GM20000 (cell line): ENCODE measurements at regions not wholly inside any gene's neighbourhood (a gene's known extent, or its start where the extent isn't known, plus 50 kb on each side); places are given as distances from the start of the nearest gene placed in this dataset.
"Not testable (repeated sequence)": the region's sequence is repeated elsewhere in the genome, so short reads cannot be mapped to it uniquely, and the experiment has no call there.

ENCODE experiments used
- DNase-seq: peaks from one replicate; pipeline ENCODE4 v3.0.0; 2012; ENCODE audit warnings: low spot score

- not testable (repeated sequence) for DNase-seq
Observed at GRCh38 chr1:143850637-143851036, 121.1 kb downstream of the FAM72C start.

GRCh38 chr1:143848859-143849258 is 122.9 kb downstream of the FAM72C start:
- DNase-seq: not testable (repeated sequence)

- not testable (repeated sequence) for DNase-seq
Observed at GRCh38 chr1:143845193-143845592, 126.6 kb downstream of the FAM72C start.

- not testable (repeated sequence) for DNase-seq
Observed at GRCh38 chr1:143842058-143842457, 129.7 kb downstream of the FAM72C start.

DNA sequence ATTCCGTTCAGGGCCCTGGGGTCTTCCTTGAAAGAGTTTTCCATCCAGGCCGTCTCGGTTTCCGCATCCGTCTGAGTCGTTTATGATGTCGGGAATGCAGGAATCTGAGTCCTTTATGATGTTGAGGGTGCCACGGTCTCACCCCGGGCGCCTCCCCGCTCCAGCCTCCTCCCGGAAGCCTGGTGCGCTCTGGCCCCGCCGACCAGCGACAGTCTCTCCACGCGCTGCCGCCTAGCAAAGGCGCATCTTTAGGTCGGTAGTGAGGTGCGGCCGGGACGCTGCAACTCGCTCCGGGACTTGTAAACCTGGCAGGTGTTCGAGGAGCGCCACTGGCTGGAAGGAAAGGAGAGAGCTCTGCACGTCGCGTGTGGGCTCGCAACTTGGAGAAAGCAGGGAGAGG is 132.6 kb downstream of the FAM72C start:
- DNase-seq: not testable (repeated sequence)

GRCh38 chr1:143838598-143838929 is 133.2 kb downstream of the FAM72C start:
- not testable (repeated sequence) for DNase-seq

DNA sequence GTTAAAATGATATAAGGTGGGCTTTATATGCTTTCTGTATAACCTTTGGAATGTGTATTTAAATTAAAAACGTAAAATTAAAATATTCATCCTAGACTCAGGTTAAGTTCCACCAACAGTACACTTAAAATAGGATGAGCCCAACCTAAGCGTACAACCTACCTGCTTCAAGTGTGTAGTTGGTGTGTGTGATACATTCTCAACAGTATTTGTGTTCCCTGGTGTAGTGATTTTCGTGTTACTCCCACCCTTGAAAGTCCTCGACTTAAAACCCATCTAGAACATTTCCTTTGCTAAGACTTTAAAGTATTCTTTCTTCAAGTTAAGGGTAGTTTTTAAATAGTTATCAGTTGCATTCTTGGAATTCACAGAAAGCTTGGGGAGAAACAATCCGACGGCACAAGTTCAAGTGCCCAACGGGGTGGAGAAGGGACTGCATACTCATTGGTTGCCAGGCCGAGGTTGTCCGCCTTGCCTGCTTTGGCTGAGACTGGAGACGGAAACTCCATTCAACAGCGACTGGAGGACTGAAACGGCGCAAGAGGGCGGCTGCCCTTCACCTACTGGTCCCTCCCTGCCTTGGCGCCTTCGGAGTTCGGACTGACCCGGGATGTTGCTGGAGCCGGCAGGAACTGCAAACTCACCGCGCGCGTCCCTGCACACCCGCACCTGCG is 133.7 kb downstream of the FAM72C start:
- DNase-seq: not testable (repeated sequence)

DNA sequence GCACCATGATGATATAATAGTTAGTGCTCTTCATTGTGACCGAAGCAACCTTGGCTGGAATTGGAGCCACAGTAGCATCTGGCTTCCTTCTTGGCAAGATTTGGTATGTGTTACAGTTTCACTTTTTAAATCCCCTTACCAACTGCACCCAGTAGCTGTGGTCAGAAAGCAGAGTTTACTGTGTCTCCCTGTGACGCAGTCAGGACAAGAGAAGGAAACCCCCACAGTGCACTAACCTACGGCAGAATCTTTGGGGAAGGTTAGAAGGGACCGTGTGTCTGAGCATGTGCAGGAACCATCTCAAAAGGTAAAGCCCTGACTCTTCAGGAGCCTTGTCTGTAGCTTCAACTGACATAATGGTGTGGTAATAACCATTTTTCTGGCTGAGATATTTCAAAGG is 138.4 kb downstream of the FAM72C start:
- DNase-seq: not testable (repeated sequence)

- not testable (repeated sequence) for DNase-seq
Observed at GRCh38 chr1:143832379-143832716, 139.4 kb downstream of the FAM72C start.

GRCh38 chr1:143831479-143832378 is 140.1 kb downstream of the FAM72C start:
- not testable (repeated sequence) for DNase-seq

GRCh38 chr1:143826162-143826561 is 145.6 kb downstream of the FAM72C start:
- DNase-seq: not testable (repeated sequence)

- DNase-seq: not testable (repeated sequence)
Observed at GRCh38 chr1:143824266-143824665, 147.5 kb downstream of the FAM72C start.

GRCh38 chr1:143820058-143820457 is 151.7 kb downstream of the FAM72C start:
- DNase-seq: not testable (repeated sequence)

DNA sequence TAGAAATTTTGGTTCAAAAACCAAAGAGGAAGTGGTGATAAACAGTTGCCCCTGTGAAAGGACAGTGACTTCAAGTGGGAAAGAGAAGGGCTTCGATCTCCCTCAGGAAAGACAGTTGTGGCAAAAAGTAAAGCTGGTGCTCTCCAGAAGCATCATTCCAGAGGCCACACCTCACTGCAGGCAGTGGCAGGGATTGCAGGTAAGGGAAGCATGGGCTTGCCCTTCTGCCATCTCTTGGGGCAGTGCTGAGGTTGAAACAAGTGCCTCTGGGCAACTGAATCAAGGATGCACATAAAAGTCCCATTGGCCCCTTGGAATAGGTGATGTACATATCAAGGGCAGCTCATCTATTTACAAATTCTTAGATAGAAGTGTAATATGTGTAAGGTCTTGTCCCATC is 155.4 kb downstream of the FAM72C start:
- DNase-seq: not testable (repeated sequence)

GRCh38 chr1:143805374-143805773 is 166.4 kb downstream of the FAM72C start:
- not testable (repeated sequence) for DNase-seq

GRCh38 chr1:143804707-143805356 is 167.0 kb downstream of the FAM72C start:
- DNase-seq: not testable (repeated sequence)

- not testable (repeated sequence) for DNase-seq
Observed at GRCh38 chr1:143803927-143804411, 167.8 kb downstream of the FAM72C start.

- not testable (repeated sequence) for DNase-seq
Observed at GRCh38 chr1:143803095-143803494, 168.7 kb downstream of the FAM72C start.

GRCh38 chr1:143799568-143800187 is 172.1 kb downstream of the FAM72C start:
- DNase-seq: not testable (repeated sequence)

DNA sequence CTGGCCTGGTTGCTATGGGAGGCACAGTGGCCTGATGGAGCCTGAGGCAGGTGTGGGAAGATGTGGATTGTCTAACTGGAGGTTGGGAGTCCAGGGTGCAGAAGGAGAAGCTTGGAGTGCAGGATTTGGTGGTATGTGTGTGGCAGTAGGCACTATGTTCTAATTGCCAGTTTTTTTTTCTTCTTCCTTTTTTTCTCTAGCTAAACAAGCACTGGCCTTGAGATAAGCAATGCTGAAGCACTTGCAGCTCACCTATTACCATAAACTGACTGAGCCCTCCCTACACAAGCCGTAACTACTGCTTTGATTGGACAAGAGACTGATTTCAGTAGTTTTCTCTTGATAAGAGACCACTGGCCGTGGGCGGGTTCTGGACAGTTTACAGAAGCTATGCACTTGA is 175.4 kb downstream of the FAM72C start:
- DNase-seq: not testable (repeated sequence)

DNA sequence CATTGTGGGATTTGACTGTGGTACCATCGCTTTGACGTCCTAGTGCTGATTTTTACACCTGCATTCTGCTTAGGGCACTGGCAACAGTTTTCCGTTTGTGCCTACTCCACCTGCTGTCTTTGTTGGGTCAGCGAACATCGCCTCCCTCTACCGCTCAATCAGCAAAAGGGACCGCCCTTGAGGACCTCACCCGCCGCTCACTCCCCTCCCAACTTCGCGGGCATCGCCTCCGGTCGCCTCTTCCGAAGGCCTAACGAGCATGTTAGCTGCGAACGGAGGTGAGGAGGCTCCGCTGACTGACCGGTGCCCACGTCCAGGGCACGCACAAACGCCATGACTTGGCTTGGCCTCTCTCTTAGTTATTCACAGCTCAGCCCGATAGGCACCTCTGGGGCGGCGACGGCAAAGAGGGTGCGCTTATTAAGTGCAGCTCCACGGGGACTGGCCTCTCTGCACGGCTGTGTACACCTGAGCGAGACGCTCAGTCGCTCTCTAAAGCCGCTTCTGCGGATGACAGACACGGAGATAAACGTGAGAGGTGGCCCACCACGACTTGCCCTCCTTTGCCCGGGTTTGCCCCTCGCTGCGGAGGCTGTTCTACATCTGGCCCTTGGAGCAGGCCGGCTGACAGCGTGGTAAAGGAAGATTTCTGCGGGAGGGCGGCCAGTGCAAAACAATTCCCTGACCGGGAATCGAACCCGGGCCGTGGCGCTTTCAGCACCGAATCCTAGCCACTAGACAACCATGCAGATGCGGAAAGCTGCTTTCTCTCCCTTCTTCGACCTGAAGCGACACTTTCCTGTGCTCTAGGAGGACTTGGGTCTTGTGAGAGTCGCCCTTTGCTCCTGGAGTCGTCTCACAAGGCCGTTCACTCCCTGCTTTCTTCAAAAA is 179.5 kb downstream of the FAM72C start:
- DNase-seq: not testable (repeated sequence)
